Parathyroid adenoma (tissue), 2 donors: ENCODE measurements at regions not wholly inside any gene's neighbourhood (a gene's known extent, or its start where the extent isn't known, plus 50 kb on each side); places are given as distances from the start of the nearest gene placed in this dataset.

Experiments
- H2AFZ ChIP-seq: fragments of 300-600 bp; sonication (generic); one replicate; pipeline ENCODE4 v1.7.0; 2017; ENCODE audit warnings: antibody characterized with exemption, mild to moderate bottlenecking
- H3K27ac ChIP-seq: fragments of 300-600 bp; sonication (generic); one replicate; pipeline ENCODE4 v1.7.0; 2017
- H3K27me3 ChIP-seq: fragments of 300-600 bp; sonication (generic); one replicate; pipeline ENCODE4 v1.7.0; 2017; ENCODE audit warnings: low read length; ENCODE audit not compliant: control insufficient read depth, insufficient read depth
- H3K36me3 ChIP-seq: fragments of 300-600 bp; sonication (generic); one replicate; pipeline ENCODE4 v1.7.0; 2017; ENCODE audit warnings: low read length; ENCODE audit not compliant: control insufficient read depth, insufficient read depth
- H3K4me1 ChIP-seq: fragments of 300-600 bp; sonication (generic); one replicate; pipeline ENCODE4 v1.7.0; 2017; ENCODE audit warnings: control low read depth
- H3K4me2 ChIP-seq: fragments of 300-600 bp; sonication (generic); one replicate; pipeline ENCODE4 v1.7.0; 2017; ENCODE audit warnings: low read length
- H3K4me3 ChIP-seq: fragments of 300-600 bp; sonication (generic); one replicate; pipeline ENCODE4 v1.7.0; 2017; ENCODE audit warnings: low read depth, low read length
- H3K79me2 ChIP-seq: fragments of 300-600 bp; sonication (generic); one replicate; pipeline ENCODE4 v1.7.0; 2017; ENCODE audit warnings: control low read depth
- H3K9ac ChIP-seq: fragments of 300-600 bp; sonication (generic); one replicate; pipeline ENCODE4 v1.7.0; 2017; ENCODE audit warnings: mild to moderate bottlenecking
- H3K9me3 ChIP-seq: fragments of 300-600 bp; sonication (generic); one replicate; pipeline ENCODE4 v1.7.0; 2017; ENCODE audit warnings: low read length; ENCODE audit not compliant: control insufficient read depth
- TF ChIP-seq, protein P1 (sequence below): fragments of 300-600 bp; sonication (generic); IDR thresholded peaks from one replicate; pipeline ENCODE4 v1.7.0; 2017; ENCODE audit warnings: antibody characterized with exemption, mild to moderate bottlenecking
- donor health status: primary hyperparathyroidism.

DNA sequence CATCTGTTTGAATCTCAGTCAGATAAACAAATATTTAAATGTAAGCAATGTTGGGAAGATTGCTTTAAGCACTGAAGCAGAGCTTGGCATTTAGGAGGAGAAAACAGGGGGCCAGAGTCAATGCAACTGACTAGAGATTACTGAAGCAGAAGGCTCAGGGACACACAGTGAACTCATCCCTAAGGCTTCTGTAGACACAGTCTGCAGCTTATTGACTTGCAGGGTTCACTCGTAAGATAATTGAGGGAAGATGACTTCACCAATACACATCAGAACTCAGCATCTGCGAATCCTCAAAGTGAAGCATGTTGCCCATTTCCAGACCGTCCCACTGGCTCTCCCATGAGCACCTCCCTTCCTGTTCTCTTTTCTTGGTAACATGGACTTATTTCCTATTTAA is 363.4 kb upstream of the PFKP start:
- Histone ChIP-seq H3K79me2 (no peaks in the 10 kb centered on the region), H2AFZ (no peak overlapping the region), H3K27me3 (no peaks in the 10 kb centered on the region), H3K36me3 (no peaks in the 10 kb centered on the region), H3K4me2 (no peak overlapping the region), H3K4me1 (no peaks in the 10 kb centered on the region), H3K9ac (no peak overlapping the region), H3K27ac (no peak overlapping the region), H3K9me3 (no peaks in the 10 kb centered on the region), H3K4me3 (no peak overlapping the region)
- TF ChIP-seq, protein P1, sequence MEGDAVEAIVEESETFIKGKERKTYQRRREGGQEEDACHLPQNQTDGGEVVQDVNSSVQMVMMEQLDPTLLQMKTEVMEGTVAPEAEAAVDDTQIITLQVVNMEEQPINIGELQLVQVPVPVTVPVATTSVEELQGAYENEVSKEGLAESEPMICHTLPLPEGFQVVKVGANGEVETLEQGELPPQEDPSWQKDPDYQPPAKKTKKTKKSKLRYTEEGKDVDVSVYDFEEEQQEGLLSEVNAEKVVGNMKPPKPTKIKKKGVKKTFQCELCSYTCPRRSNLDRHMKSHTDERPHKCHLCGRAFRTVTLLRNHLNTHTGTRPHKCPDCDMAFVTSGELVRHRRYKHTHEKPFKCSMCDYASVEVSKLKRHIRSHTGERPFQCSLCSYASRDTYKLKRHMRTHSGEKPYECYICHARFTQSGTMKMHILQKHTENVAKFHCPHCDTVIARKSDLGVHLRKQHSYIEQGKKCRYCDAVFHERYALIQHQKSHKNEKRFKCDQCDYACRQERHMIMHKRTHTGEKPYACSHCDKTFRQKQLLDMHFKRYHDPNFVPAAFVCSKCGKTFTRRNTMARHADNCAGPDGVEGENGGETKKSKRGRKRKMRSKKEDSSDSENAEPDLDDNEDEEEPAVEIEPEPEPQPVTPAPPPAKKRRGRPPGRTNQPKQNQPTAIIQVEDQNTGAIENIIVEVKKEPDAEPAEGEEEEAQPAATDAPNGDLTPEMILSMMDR = no peak

DNA sequence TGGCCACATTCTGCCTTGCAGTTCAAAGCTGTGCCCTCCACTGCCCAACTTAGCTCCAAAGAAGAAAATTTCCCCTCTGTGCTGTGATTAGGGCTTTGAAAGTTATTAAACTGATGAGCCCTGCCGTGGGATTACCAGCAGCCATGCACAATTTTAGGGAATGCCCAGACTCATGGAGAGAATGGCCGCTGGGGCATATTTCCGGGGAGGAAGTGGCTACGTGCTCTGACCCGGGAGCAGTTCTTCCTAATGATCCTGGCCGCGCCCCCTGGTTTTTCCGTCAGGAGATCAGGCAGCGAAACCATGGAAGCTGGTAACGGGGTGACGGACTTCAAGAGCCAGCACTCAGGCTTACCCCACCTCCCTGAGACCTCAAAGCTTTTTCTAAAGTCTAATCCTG is 365.5 kb upstream of the PFKP start:
- Histone ChIP-seq H3K27ac (no peak overlapping the region), H3K9me3 (no peaks in the 10 kb centered on the region), H3K4me3 (no peak overlapping the region), H3K79me2 (no peaks in the 10 kb centered on the region), H3K4me1 (no peaks in the 10 kb centered on the region), H3K4me2 (no peak overlapping the region), H3K27me3 (no peaks in the 10 kb centered on the region), H3K9ac (no peak overlapping the region), H2AFZ (no peak overlapping the region), H3K36me3 (no peaks in the 10 kb centered on the region)
- TF ChIP-seq, protein P1 = no peak

DNA sequence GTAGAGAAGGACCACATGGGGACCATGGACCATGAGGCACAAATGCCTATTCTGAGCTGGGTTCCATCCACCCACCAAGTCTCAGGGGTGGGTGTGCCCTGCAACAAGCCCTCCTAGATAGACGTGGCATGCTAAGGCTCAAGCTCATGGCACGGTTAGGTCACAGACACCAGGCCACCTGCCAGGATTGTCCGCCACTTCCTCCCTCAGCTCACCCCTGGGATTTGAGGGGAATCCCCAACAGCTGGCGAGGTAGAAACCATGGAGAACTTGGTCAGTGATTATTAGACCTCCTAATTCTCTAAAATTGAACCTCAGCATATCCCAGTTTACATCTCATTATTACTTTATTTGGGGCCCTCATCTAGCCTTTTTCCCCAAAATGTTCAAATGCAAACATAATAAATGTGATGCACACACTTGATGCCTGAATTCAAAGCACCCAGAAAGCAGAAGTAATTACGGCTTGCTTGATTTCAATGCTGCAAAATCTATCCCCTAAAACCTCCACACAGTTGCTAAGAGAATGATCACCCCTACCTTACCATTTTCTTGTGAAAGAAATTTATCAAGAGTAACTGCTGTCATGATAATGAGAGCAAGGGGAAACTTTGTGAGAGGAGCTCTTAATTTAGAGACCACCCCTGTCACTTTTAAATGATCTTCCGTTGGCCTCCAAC is 366.6 kb upstream of the PFKP start:
- TF ChIP-seq, protein P1 = no peak
- Histone ChIP-seq H2AFZ (no peak overlapping the region), H3K4me2 (no peak overlapping the region), H3K4me3 (no peak overlapping the region), H3K36me3 (no peaks in the 10 kb centered on the region), H3K27me3 (no peaks in the 10 kb centered on the region), H3K9ac (no peak overlapping the region), H3K79me2 (no peaks in the 10 kb centered on the region), H3K4me1 (no peaks in the 10 kb centered on the region), H3K9me3 (no peaks in the 10 kb centered on the region), H3K27ac (no peak overlapping the region)

DNA sequence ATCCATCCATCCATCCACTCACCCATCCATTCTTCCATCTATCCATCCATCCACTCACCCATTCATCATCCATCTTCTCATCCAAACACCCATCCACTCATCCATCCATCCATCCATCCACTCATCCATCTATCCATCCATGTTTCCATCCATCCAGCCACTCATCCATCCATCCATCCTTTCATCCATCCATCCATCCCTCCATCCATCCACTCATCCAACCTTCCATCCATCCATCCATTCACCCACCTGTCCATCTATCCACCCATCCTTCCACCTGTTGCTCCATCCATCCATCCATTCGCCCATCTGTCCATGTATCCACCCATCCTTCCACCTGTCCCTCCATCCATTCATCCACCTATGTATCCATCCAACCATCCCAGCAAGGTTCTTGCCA is 378.4 kb upstream of the PFKP start:
- H3K4me2 ChIP-seq = no peak overlapping the region
- TF ChIP-seq, protein P1 = no peak
- no peaks in the 10 kb centered on the region for H3K36me3 ChIP-seq
- H3K79me2 ChIP-seq = no peaks in the 10 kb centered on the region
- H3K9ac ChIP-seq = no peak overlapping the region
- H3K4me1 ChIP-seq = no peaks in the 10 kb centered on the region
- H3K9me3 ChIP-seq = no peaks in the 10 kb centered on the region
- no peaks in the 10 kb centered on the region for H3K27me3 ChIP-seq
- H2AFZ ChIP-seq = no peak overlapping the region
- H3K27ac ChIP-seq = no peak overlapping the region
- H3K4me3 ChIP-seq = no peak overlapping the region

DNA sequence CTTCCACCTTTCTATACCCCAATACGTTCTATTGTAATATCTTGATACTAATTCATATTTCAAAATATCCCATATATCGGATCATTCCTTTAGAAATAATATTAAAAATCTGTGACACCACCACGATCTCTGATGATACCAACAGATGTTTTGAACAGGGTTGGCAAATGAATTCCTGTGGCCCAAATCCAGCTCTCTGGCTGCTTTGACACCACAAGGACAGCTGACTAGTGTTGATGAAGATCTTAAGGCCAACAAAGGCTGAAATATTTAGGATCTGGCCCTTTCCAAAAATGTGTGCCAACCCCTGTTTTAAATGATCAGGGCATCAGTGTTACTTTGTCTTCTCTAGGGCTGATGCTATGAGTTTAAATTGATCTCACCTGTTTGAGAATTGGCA is 380.7 kb upstream of the PFKP start:
- no peaks in the 10 kb centered on the region for H3K9me3 ChIP-seq
- no peaks in the 10 kb centered on the region for H3K4me1 ChIP-seq
- H3K79me2 ChIP-seq = no peaks in the 10 kb centered on the region
- H3K4me2 ChIP-seq = no peak overlapping the region
- no peaks in the 10 kb centered on the region for H3K27me3 ChIP-seq
- H3K4me3 ChIP-seq = no peak overlapping the region
- TF ChIP-seq, protein P1 = no peak
- no peak overlapping the region for H3K9ac ChIP-seq
- H2AFZ ChIP-seq = no peak overlapping the region
- no peaks in the 10 kb centered on the region for H3K36me3 ChIP-seq
- no peak overlapping the region for H3K27ac ChIP-seq
